ENCODE measurements at regions not wholly inside any gene's neighbourhood (a gene's known extent, or its start where the extent isn't known, plus 50 kb on each side); places are given as distances from the start of the nearest gene placed in this dataset.
"Not testable (repeated sequence)": the region's sequence is repeated elsewhere in the genome, so short reads cannot be mapped to it uniquely, and the experiment has no call there.

DNA sequence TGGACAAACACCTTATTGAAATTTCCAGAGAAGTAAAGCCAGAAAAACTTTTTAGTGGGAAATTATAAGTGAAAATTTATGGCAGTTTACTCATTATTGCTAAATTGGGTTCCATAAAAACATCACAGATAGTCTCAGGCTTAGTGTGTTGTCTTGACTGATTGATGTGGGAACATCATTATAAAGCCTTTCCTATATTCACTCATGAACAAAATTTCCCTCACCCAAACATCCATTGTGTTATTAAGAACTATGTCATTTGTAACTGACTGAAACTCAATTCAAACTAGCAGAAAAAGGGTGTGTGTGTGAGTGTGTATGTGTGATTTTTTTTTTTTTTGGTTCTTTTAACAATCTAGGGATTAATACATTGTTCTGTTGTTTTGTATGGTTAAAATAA is 143.7 kb upstream of the SEMA6A start:
- DNase-seq (ENCODE audit: low read depth, low spot score), result no peak

- no peak for DNase-seq (ENCODE audit: low read depth, low spot score)
Measured at GRCh38 chr5:116709082-116709481, 134.5 kb upstream of the SEMA6A start.

GRCh38 chr5:116705121-116705519 is 130.5 kb upstream of the SEMA6A start:
- not testable (repeated sequence) for DNase-seq (ENCODE audit: low read depth, low spot score)

- no peak for DNase-seq (ENCODE audit: low read depth, low spot score)
Measured at GRCh38 chr5:116703941-116704340, 129.3 kb upstream of the SEMA6A start.

DNA sequence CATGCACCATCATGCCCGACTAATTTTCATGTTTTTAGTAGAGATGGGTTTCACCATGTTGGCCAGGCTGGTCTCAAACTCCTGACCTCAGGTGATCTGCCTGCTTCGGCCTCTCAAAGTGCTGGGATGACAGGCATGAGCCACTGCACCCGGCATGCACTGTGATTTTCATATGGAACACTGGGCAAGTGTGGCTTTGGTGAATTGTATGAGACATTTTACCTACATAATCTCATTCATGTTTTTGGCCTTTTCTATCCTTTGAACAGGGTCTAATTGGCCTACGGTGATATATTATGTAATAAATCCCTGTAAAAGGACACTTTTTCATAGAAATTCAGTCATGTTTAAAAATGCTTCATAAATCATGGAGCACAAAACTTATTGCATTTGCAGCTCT is 128.7 kb upstream of the SEMA6A start:
- DNase-seq (ENCODE audit: low read depth, low spot score), result no peak

GRCh38 chr5:116702776-116703175 is 128.2 kb upstream of the SEMA6A start:
- no peak for DNase-seq (ENCODE audit: low read depth, low spot score)

DNA sequence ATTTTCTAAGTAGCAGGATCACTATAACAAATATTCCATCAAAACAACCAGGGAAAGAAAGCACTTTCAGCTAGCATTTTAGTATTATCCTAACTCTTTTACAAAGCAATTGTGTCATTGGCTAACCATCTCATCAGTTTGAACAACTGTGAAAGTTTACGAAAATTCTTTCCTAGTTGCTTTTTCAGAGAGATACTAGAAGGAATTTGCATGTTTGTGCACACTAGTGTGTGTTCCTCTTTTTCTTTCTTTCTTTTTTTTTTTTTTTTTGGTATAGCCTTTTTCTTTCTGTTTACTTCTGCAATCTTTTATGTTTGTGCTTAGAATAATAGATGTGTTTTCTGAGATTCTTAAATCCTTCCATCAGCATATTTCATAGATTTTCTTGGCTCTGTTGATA is 124.7 kb upstream of the SEMA6A start:
- DNase-seq (ENCODE audit: low read depth, low spot score), result no peak

DNA sequence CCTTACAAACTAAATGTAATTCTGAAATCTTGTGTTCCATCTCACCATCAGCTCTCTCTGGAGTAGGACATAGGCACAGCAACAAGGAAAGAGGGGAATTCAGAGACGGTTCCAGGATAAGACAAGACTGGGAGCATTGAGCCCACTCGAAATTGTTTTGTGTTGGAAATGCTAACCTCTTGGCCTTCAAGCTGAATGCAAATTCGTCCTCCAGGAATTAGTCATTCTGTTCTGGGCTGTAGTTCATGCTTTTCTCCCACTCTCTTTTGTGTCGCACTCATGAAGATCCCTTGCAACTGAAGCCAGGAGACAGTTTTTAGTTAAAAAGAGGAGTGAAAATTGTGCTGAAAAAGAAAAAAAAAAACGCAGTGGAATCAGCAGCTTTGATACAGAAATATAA is 121.7 kb upstream of the SEMA6A start:
- peak; percentile 20 for DNase-seq (ENCODE audit: low read depth, low spot score)

- DNase-seq (ENCODE audit: low read depth, low spot score), result no peak
Measured at GRCh38 chr5:116695681-116696080, 121.1 kb upstream of the SEMA6A start.

DNA sequence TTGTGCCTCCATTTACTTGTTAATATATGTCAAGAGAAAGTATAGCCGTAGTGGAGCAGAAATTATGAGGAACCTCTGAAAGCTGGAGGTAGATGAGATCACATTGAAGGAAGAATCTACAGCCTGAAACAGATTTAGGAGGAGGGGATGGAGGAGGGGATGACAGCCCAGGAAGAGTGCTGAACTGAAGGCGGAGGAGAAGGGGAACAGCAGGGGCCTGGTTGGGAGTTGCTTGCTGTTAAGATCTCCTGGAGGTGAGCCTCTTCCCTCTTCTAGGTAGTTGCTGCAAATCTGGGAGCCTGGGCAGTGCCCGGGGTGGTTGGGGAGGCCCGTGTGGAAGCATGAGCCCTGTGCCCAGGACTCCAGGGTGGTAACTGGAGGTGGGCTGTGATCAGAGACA is 111.8 kb upstream of the SEMA6A start:
- no peak for DNase-seq (ENCODE audit: low read depth, low spot score)

- no peak for DNase-seq (ENCODE audit: low read depth, low spot score)
Measured at GRCh38 chr5:116685931-116686330, 111.3 kb upstream of the SEMA6A start.

DNA sequence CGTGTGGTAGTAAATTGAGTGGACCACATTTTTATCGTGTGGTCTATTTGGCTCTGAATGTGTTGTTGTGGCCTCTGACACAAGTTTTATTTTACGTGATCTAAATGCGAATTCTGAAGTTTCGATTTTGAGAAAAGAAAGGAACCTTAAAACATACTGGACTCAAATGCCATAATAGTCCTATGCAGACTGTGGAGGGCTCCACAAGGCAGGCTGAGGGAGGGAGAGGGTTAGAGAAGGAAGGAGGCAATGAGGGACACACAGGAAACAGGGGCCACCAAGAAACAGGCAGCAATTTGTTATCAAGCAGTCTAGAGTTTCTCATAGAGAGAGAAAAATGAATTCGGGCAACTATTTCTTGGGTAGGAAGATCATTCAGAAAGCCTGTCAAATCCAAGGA is 110.4 kb upstream of the SEMA6A start:
- no peak for DNase-seq (ENCODE audit: low read depth, low spot score)

GRCh38 chr5:116681334-116682013 is 106.9 kb upstream of the SEMA6A start:
- DNase-seq (ENCODE audit: low read depth, low spot score), result no peak

DNA sequence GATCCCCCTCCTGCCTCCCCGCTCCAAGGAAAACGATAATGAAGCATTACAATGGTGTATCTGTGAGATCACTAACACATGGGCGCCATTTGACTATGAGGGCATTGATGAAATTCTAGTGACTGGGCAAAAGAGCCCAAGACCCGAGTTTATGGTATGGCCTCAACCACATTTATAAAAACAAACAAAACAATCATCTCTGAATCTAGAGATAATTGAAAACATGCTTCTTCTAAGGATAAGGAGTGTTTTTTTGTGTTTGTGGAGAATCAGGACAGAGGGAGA is 100.9 kb upstream of the SEMA6A start:
- no peak for DNase-seq (ENCODE audit: low read depth, low spot score)

GRCh38 chr5:116674881-116675625 is 100.4 kb upstream of the SEMA6A start:
- no peak for DNase-seq (ENCODE audit: low read depth, low spot score)

GRCh38 chr5:116673453-116673852 is 98.8 kb upstream of the SEMA6A start:
- no peak for DNase-seq (ENCODE audit: low read depth, low spot score)

GRCh38 chr5:116672203-116672602 is 97.6 kb upstream of the SEMA6A start:
- DNase-seq (ENCODE audit: low read depth, low spot score), result no peak

DNA sequence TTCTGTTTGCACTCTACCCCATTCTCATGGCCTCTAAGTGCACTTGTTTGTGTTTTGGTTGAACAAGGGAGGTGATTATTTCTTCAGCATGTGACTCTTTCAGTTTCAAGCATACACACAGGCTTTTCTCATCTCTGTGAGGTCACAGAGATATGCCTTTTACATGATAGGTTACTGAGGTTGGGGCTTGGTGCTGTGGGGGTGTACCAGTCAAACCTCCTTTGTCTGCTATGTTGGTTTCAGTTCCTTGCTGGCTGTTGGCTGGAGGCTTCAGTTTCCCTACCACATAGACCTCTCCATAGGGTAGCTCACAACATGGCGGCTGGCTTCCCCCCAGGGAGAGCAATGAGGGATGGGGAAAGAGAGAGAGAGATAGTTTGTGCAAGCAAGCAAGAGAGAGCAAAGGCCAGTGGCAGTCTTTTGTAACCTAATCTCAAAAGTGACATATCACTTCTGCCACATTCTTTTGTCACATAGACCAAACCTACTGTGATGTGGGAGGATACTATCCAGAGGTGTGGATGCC is 96.7 kb upstream of the SEMA6A start:
- no peak for DNase-seq (ENCODE audit: low read depth, low spot score)

DNA sequence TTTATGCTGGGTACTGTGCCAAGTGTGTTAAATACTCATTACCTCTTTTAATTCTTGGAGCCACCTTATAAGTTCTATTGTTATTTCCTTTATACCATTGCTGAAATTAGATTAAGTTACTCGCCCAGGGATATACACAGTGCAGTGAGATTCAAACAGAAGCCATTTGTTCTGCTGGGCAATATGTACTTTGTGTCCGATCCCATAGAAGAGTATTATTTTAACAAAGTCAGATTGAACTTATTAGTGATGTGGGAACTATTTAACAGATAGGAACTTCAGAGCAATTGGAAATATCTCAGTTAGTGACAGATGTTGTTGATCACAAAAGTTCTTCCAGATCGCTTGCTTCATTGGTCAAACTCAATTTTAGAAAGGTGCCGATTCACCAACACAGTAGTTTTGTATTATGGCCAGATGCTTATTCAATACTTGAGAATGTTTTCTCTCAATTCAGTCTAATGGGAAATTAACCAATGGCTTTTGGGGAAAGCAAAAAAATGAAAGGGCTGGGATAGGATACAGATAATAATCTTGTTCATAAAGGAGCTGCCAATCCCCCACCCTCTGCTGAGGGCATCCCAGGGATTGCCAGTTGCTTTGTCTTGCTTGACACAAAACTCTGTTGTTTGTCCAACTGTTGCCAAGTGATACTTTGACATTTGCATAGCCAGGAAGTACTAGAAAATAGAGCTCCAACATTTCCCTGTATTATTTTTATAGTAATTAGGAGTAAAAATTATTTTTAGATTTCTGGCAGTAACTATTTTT is 94.8 kb upstream of the SEMA6A start:
- no peak for DNase-seq (ENCODE audit: low read depth, low spot score)

DNA sequence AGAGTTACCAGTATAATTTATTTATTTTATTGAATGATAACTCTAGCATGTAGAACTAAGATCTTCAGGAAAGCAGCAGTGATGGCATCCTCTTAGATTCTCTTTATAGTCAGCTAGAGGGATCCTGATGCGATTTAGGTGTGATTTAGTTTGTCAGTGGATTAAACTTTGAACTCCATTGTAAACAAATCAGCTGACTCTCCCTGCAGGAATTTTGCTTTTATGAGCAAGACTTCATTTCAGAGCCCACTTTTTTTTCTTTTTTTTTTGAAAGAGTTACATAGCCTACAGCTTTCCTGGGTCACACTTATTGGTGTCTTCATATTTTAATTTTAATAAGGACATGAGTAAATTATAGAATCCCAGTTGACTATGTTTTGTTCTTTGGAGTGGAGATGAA is 93.8 kb upstream of the SEMA6A start:
- no peak for DNase-seq (ENCODE audit: low read depth, low spot score)

GRCh38 chr5:116666901-116667300 is 92.3 kb upstream of the SEMA6A start:
- no peak for DNase-seq (ENCODE audit: low read depth, low spot score)

DNA sequence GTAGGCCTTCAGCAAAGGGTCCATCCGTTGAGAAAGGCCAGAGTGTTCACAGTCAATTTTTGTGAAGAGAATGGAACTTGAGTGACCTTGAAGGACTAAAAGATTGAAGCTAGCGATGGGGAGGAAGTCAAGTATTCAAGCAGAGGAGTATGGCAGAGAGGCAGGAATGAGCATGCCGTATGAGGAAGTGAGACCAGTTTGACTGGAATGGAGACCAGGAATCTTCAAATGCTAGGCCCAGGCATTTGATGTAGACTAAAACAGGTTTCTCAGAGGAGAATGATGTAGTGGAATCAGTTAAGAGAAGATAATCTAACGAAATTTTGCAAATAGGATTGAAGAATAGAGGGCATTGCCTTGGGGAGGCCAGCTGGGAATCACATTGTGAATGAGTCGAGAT is 90.4 kb upstream of the SEMA6A start:
- no peak for DNase-seq (ENCODE audit: low read depth, low spot score)

GRCh38 chr5:116663081-116663480 is 88.5 kb upstream of the SEMA6A start:
- no peak for DNase-seq (ENCODE audit: low read depth, low spot score)
